Vagina (tissue), 2 donors: ENCODE measurements at regions not wholly inside any gene's neighbourhood (a gene's known extent, or its start where the extent isn't known, plus 50 kb on each side); places are given as distances from the start of the nearest gene placed in this dataset.

ENCODE experiments used
- CTCF ChIP-seq, 3 experiments: fragments of 450-650 bp in 2 of 3; fragments of 200-600 bp in 1 of 3; sonication (generic) in 1 of 3; IDR thresholded peaks; one replicate each; pipeline ENCODE4 v1.5.1; 2017 to 2019; ENCODE audit warnings: antibody characterized with exemption in 3 of 3, mild to moderate bottlenecking in 2 of 3, moderate library complexity in 2 of 3
- POLR2A ChIP-seq, 2 donors: fragments of 450-650 bp; IDR thresholded peaks; one replicate each; pipeline ENCODE4 v1.6.1; 2017; ENCODE audit warnings: antibody characterized with exemption in 2 of 2, mild to moderate bottlenecking in 2 of 2, moderate library complexity in 2 of 2
- POLR2AphosphoS5 ChIP-seq, 2 donors: sonication (generic); formaldehyde crosslinking; IDR thresholded peaks; one replicate each; pipeline ENCODE4 v1.9.0; 2017; ENCODE audit warnings: antibody characterized with exemption in 2 of 2, mild to moderate bottlenecking in 2 of 2, low read depth in 1 of 2; ENCODE audit not compliant: insufficient read depth in 1 of 2

- TF ChIP-seq CTCF (IDR thresholded peaks at IDR 0.05) = no peak
- TF ChIP-seq POLR2A (IDR thresholded peaks at IDR 0.05) = no peak
- no peak for TF ChIP-seq POLR2AphosphoS5 (IDR thresholded peaks at IDR 0.05; ENCODE audit: insufficient read depth in 1 of 2, low read depth in 1 of 2)
These were observed 74.2 kb upstream of the ZNF716 start for GRCh38 chr7:57375783-57376182.
